ENCODE measurements at regions not wholly inside any gene's neighbourhood (a gene's known extent, or its start where the extent isn't known, plus 50 kb on each side); places are given as distances from the start of the nearest gene placed in this dataset.

DNA sequence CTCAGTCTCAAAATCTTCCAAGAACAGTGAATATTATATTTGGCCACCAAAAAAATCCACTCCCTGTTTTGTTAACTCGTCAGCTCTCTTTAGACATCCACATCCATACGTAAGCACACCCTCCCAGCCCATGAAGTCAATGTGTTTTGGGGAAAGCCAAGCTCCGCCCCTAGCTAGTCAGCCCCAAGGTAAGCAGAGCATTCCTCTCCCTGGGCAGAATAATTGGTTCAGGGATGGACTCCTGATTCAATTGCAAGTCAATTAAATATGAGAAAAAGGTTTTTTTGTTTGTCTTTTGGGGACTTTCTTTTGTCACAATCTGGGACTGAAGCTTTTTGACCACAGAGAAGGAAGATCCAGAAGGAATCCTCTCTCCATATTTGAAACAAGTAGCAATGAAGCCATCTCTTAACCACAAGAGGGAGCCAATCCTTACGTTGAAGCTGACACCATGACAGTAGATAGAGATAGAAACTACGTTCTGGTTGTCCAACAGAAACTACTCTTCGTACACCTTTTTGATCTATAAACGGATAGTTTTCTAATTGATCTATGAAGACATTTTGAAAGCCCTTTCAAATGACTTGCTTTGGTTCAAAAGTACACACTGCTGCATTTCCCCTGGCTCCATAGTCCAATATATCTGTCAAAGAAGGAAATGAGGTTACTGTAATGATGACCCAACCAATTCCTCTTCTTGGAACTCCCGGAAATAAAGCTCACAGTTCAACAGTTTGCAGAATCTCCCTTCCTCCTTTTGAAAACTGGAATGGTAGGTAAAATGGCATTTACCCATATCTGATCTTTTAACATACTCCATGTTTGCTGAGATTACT, 166.4 kb downstream of the TLE1 start:
- Histone ChIP-seq H3K79me2 (ENCODE audit: insufficient read depth, low read length) (no peaks in the 10 kb centered on the region), H3K4me1 (ENCODE audit: insufficient read depth, low read length, poor library complexity, severe bottlenecking) (peaks cover 3% of the 10 kb centered on the region), H3K9me3 (ENCODE audit: insufficient read depth, low read depth, low read length) (no peaks in the 10 kb centered on the region), H3K4me3 (ENCODE audit: low read length, poor library complexity, severe bottlenecking) (peak overlapping the region; percentile 56), H4K20me1 (ENCODE audit: insufficient read depth, low read length, poor library complexity, severe bottlenecking) (no peaks in the 10 kb centered on the region), H3K9ac (ENCODE audit: low read depth, low read length, poor library complexity, severe bottlenecking) (no peak overlapping the region), H3K27me3 (ENCODE audit: insufficient read depth, low read length, poor library complexity, severe bottlenecking) (no peaks in the 10 kb centered on the region), H3F3A (ENCODE audit: low read depth) (no peaks in the 10 kb centered on the region), H3K9me2 (replicated peaks; ENCODE audit: low read depth, low read length) (no peaks in the 10 kb centered on the region), H3K36me3 (ENCODE audit: insufficient read depth, low read length) (no peaks in the 10 kb centered on the region), H2AFZ (ENCODE audit: low read length) (peak overlapping the region; percentile 90), H3K4me2 (ENCODE audit: low read depth, low read length, poor library complexity, severe bottlenecking) (peak overlapping the region; percentile 53)
- TF ChIP-seq, protein P1, sequence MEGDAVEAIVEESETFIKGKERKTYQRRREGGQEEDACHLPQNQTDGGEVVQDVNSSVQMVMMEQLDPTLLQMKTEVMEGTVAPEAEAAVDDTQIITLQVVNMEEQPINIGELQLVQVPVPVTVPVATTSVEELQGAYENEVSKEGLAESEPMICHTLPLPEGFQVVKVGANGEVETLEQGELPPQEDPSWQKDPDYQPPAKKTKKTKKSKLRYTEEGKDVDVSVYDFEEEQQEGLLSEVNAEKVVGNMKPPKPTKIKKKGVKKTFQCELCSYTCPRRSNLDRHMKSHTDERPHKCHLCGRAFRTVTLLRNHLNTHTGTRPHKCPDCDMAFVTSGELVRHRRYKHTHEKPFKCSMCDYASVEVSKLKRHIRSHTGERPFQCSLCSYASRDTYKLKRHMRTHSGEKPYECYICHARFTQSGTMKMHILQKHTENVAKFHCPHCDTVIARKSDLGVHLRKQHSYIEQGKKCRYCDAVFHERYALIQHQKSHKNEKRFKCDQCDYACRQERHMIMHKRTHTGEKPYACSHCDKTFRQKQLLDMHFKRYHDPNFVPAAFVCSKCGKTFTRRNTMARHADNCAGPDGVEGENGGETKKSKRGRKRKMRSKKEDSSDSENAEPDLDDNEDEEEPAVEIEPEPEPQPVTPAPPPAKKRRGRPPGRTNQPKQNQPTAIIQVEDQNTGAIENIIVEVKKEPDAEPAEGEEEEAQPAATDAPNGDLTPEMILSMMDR (conservative IDR thresholded peaks at IDR 0.05; ENCODE audit: low read length): peak; percentile 91
- TF ChIP-seq EZH2phosphoT487 (IDR thresholded peaks at IDR 0.05; ENCODE audit: borderline replicate concordance): no peak

GRCh38 chr9:81521892-81522291, 167.5 kb downstream of the TLE1 start:
- Histone ChIP-seq H3K9me3 (ENCODE audit: insufficient read depth, low read depth, low read length) (no peaks in the 10 kb centered on the region), H3K79me2 (ENCODE audit: insufficient read depth, low read length) (no peaks in the 10 kb centered on the region), H3K9ac (ENCODE audit: low read depth, low read length, poor library complexity, severe bottlenecking) (no peak overlapping the region), H3K4me2 (ENCODE audit: low read depth, low read length, poor library complexity, severe bottlenecking) (no peak overlapping the region), H3K36me3 (ENCODE audit: insufficient read depth, low read length) (no peaks in the 10 kb centered on the region), H3F3A (ENCODE audit: low read depth) (no peaks in the 10 kb centered on the region), H3K4me3 (ENCODE audit: low read length, poor library complexity, severe bottlenecking) (no peak overlapping the region), H3K27me3 (ENCODE audit: insufficient read depth, low read length, poor library complexity, severe bottlenecking) (no peaks in the 10 kb centered on the region), H4K20me1 (ENCODE audit: insufficient read depth, low read length, poor library complexity, severe bottlenecking) (no peaks in the 10 kb centered on the region), H3K9me2 (replicated peaks; ENCODE audit: low read depth, low read length) (no peaks in the 10 kb centered on the region), H3K4me1 (ENCODE audit: insufficient read depth, low read length, poor library complexity, severe bottlenecking) (peaks cover 3% of the 10 kb centered on the region), H2AFZ (ENCODE audit: low read length) (no peak overlapping the region)
- TF ChIP-seq, protein P1 (conservative IDR thresholded peaks at IDR 0.05; ENCODE audit: low read length): no peak
- TF ChIP-seq EZH2phosphoT487 (IDR thresholded peaks at IDR 0.05; ENCODE audit: borderline replicate concordance): no peak

- H3F3A ChIP-seq (ENCODE audit: low read depth): no peaks in the 10 kb centered on the region
- H3K4me1 ChIP-seq (ENCODE audit: insufficient read depth, low read length, poor library complexity, severe bottlenecking): peaks cover 3% of the 10 kb centered on the region
- no peaks in the 10 kb centered on the region for H3K79me2 ChIP-seq (ENCODE audit: insufficient read depth, low read length)
- TF ChIP-seq, protein P1 (conservative IDR thresholded peaks at IDR 0.05; ENCODE audit: low read length): no peak
- no peak for TF ChIP-seq EZH2phosphoT487 (IDR thresholded peaks at IDR 0.05; ENCODE audit: borderline replicate concordance)
- no peak overlapping the region for H3K4me3 ChIP-seq (ENCODE audit: low read length, poor library complexity, severe bottlenecking)
- H4K20me1 ChIP-seq (ENCODE audit: insufficient read depth, low read length, poor library complexity, severe bottlenecking): no peaks in the 10 kb centered on the region
- H2AFZ ChIP-seq (ENCODE audit: low read length): no peak overlapping the region
- no peaks in the 10 kb centered on the region for H3K9me2 ChIP-seq (replicated peaks; ENCODE audit: low read depth, low read length)
- H3K9me3 ChIP-seq (ENCODE audit: insufficient read depth, low read depth, low read length): no peaks in the 10 kb centered on the region
- no peak overlapping the region for H3K9ac ChIP-seq (ENCODE audit: low read depth, low read length, poor library complexity, severe bottlenecking)
- no peaks in the 10 kb centered on the region for H3K27me3 ChIP-seq (ENCODE audit: insufficient read depth, low read length, poor library complexity, severe bottlenecking)
- H3K36me3 ChIP-seq (ENCODE audit: insufficient read depth, low read length): no peaks in the 10 kb centered on the region
- no peak overlapping the region for H3K4me2 ChIP-seq (ENCODE audit: low read depth, low read length, poor library complexity, severe bottlenecking)
These were observed 169.4 kb downstream of the TLE1 start for GRCh38 chr9:81519816-81520495.

Measured in Loucy (cell line).